ENCODE measurements at regions not wholly inside any gene's neighbourhood (a gene's known extent, or its start where the extent isn't known, plus 50 kb on each side); places are given as distances from the start of the nearest gene placed in this dataset.
A peak's percentile ranks its signal among the peaks of the same experiment; 100 is the strongest.
"Not testable (repeated sequence)": the region's sequence is repeated elsewhere in the genome, so short reads cannot be mapped to it uniquely, and the experiment has no call there.

DNA sequence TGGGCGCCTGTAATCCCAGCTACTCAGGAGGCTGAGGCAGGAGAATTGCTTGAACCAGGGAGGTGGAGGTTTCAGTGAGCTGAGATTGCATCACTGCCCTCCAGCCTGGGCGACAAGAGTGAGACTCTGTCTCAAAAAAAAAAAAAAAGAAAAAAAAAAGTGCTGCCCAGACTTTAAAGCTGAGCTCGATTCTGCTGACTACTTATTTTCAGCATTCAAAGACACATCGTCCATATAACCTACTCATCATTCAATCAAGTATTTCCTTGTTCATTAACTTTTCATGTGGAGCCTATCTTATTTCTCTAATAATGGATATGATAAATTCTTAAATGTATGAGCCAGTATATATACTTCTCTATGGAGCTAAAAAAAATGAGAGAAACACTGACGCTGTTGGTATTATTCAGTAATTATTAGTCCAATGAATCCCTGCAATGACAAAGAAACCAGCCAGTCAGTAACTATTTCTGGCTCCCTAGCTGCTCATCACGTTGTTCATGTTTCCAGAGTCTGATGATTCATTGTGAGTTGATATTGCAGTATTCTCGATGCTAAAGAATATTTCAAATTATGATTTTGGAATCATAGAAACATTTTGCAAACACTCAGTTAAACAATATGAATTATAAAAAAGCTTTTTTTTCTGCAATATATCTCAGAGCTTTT lies 111.9 kb downstream of the RAP2B start:
- TF ChIP-seq, protein P1, sequence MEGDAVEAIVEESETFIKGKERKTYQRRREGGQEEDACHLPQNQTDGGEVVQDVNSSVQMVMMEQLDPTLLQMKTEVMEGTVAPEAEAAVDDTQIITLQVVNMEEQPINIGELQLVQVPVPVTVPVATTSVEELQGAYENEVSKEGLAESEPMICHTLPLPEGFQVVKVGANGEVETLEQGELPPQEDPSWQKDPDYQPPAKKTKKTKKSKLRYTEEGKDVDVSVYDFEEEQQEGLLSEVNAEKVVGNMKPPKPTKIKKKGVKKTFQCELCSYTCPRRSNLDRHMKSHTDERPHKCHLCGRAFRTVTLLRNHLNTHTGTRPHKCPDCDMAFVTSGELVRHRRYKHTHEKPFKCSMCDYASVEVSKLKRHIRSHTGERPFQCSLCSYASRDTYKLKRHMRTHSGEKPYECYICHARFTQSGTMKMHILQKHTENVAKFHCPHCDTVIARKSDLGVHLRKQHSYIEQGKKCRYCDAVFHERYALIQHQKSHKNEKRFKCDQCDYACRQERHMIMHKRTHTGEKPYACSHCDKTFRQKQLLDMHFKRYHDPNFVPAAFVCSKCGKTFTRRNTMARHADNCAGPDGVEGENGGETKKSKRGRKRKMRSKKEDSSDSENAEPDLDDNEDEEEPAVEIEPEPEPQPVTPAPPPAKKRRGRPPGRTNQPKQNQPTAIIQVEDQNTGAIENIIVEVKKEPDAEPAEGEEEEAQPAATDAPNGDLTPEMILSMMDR (IDR thresholded peaks at IDR 0.05; ENCODE audit: low read depth, low read length, missing control alignments) = no peak
- DNase-seq = peak; percentile 82
- no peaks in the 10 kb centered on the region for H3K27me3 ChIP-seq (replicated peaks)
- H3K36me3 ChIP-seq (replicated peaks) = no peaks in the 10 kb centered on the region
- H3K4me3 ChIP-seq (ENCODE audit: low read depth, low read length) = no peak overlapping the region
- in situ Hi-C loops (cut with HindIII; ENCODE audit: low pct_ligation_motif_present, low sequenced_read_pairs) = no loop called here
- peak overlapping the region; percentile 55 for H3K27ac ChIP-seq

DNA sequence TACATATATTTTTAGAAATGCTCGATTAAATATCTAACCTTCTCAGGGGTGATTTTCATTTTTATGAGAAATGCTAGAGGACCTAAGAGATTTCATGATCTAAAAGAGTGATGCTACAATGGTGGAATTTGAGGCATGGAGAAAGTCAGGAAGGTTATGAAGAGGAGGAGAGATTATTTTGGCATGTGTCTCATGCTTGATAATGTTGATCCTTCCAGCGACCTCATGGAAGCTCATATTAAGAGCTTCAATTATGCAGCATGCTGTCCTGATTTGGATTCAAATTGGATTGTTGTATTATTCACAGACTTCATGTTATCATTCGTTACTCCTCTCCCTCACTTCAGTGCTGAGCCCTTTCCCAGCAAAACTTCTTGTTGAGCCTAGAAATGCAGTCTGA lies 112.5 kb downstream of the RAP2B start:
- Histone ChIP-seq H3K27ac (peak overlapping the region; percentile 35), H3K36me3 (replicated peaks) (no peaks in the 10 kb centered on the region), H3K4me3 (ENCODE audit: low read depth, low read length) (no peak overlapping the region), H3K27me3 (replicated peaks) (no peaks in the 10 kb centered on the region)
- TF ChIP-seq, protein P1 (IDR thresholded peaks at IDR 0.05; ENCODE audit: low read depth, low read length, missing control alignments) = no peak
- DNase-seq = no peak
- in situ Hi-C loops (cut with HindIII; ENCODE audit: low pct_ligation_motif_present, low sequenced_read_pairs) = no loop called here

DNA sequence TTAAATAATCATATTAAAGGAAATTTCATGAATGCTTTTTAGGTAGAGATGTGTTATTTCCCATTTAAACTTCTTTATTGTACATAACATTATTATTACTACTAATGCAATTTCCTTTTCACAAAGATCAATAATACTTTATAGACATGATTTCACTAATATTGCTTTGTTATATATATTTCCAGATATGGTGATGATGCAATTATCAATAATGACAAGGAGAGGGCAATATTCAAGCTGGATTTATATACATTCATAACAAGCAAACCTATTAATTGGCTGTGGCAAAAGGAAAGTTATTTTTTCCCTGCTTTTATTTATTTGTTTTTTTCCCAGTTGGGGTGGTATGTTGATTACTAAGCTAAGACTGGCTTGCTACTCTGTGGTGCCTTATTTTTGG lies 113.5 kb downstream of the RAP2B start:
- TF ChIP-seq, protein P1 (IDR thresholded peaks at IDR 0.05; ENCODE audit: low read depth, low read length, missing control alignments) = no peak
- H3K27ac ChIP-seq = no peak overlapping the region
- no peak for DNase-seq
- H3K36me3 ChIP-seq (replicated peaks) = no peaks in the 10 kb centered on the region
- in situ Hi-C loops (cut with HindIII; ENCODE audit: low pct_ligation_motif_present, low sequenced_read_pairs) = loop anchor here (25.0 kb wide), 1 partner anchor 213 kb away; no protein-coding TSS in a partner anchor
- no peak overlapping the region for H3K4me3 ChIP-seq (ENCODE audit: low read depth, low read length)
- H3K27me3 ChIP-seq (replicated peaks) = no peaks in the 10 kb centered on the region

DNA sequence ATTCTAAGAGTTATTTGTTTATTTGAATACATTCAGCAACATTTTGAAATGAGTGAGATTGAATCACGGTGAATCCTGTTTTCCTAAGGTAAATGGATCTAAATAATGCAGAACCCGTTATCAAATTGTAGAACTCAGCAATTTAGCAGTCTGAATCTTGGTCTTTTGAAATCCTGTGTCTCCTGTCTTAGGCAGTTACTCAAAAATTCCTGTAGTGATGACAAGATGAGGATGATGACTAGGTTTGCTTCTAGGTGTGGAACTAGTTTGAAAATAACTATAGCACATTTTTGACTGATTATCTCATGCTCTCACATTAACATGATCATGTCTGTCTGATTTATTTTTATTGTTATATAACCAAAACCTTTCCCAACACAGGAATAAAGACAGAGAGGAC lies 115.0 kb downstream of the RAP2B start:
- in situ Hi-C loops (cut with HindIII; ENCODE audit: low pct_ligation_motif_present, low sequenced_read_pairs) = loop anchor here (25.0 kb wide), 1 partner anchor 215 kb away; no protein-coding TSS in a partner anchor

DNA sequence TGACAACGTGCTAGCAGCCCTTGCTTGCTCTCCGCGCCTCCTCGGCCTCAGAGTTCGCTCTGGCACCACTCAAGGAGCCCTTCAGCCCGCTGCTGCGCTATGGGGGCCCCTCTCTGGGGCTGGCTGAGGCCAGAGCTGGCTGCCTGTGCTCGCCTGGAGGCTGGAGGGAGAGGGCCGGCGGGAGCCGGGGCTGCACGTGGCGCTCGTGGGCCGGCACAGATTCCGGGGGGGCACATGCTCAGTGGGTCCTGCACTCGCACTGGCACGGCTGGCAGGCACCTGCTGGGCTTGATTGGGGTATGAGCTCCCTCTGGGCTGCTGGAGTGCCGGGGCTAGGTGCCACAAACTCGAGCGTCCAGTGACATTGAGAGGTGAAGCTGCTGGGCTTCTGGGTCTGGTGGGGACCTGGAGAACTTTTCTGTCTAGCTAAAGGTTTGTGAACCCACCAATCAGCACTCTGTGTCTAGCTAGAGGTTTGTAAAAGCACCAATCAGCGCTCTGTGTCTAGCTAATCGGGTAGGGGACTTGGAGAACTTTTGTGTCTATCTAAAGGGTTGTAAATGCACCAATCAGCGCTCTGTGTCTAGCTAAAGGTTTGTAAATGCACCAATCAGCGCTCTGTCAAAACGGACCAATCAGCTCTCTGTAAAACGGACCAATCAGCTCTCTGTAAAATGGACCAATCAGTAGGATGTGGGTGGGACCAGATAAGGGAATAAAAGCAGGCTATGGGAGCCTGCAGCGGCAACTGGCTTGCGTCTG lies 119.4 kb downstream of the RAP2B start:
- H3K4me3 ChIP-seq (ENCODE audit: low read depth, low read length); H3K36me3 ChIP-seq (replicated peaks); DNase-seq; H3K27me3 ChIP-seq (replicated peaks); H3K27ac ChIP-seq: not testable (repeated sequence)
- in situ Hi-C loops (cut with HindIII; ENCODE audit: low pct_ligation_motif_present, low sequenced_read_pairs) = loop anchor here (25.0 kb wide), 1 partner anchor 219 kb away; no protein-coding TSS in a partner anchor

More for the DNA sequence above, 115.0 kb downstream of the RAP2B start:
- Histone ChIP-seq H3K27ac (no peak overlapping the region), H3K36me3 (replicated peaks) (no peaks in the 10 kb centered on the region), H3K4me3 (ENCODE audit: low read depth, low read length) (no peak overlapping the region), H3K27me3 (replicated peaks) (no peaks in the 10 kb centered on the region)
- no peak for DNase-seq
- TF ChIP-seq, protein P1 (IDR thresholded peaks at IDR 0.05; ENCODE audit: low read depth, low read length, missing control alignments) = no peak

DNA sequence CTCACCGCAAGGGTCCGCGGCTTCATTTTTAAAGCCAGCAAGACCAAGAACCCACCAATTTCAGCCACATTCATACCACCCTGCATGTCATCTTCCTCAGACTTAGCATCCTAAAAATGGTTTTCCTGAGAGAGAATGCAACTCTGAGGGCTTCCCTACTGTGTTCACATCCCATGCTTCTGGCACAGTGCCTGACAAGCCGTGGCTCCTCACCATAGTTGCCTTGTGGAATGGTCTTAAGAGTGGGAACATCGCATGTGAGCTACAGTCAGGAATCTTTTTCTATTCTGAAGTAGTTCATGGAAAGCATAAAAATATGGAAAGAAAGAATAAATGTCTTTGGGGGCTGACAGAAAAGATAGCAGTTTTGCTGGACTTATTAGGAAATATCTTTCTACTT lies 120.3 kb downstream of the RAP2B start:
- no peak for DNase-seq
- H3K27ac ChIP-seq = no peak overlapping the region
- no peaks in the 10 kb centered on the region for H3K36me3 ChIP-seq (replicated peaks)
- in situ Hi-C loops (cut with HindIII; ENCODE audit: low pct_ligation_motif_present, low sequenced_read_pairs) = loop anchor here (25.0 kb wide), 1 partner anchor 220 kb away; no protein-coding TSS in a partner anchor
- TF ChIP-seq, protein P1 (IDR thresholded peaks at IDR 0.05; ENCODE audit: low read depth, low read length, missing control alignments) = no peak
- H3K4me3 ChIP-seq (ENCODE audit: low read depth, low read length) = no peak overlapping the region
- H3K27me3 ChIP-seq (replicated peaks) = no peaks in the 10 kb centered on the region
